ENCODE measurements at regions not wholly inside any gene's neighbourhood (a gene's known extent, or its start where the extent isn't known, plus 50 kb on each side); places are given as distances from the start of the nearest gene placed in this dataset.

GRCh38 chr9:78932849-78933627, 636.1 kb downstream of the PSAT1 start:
- Histone ChIP-seq H3K4me3 (ENCODE audit: low read depth, low read length) (no peak overlapping the region), H3K36me3 (ENCODE audit: control insufficient read depth, insufficient read depth, low read length) (no peaks in the 10 kb centered on the region), H3K27me3 (ENCODE audit: control insufficient read depth, insufficient read depth, low read length) (no peaks in the 10 kb centered on the region)
- ChIA-PET CTCF (no interaction called here), POLR2A (interaction anchor here (1.0 kb wide), 1 partner anchor 639 kb away, joined by 3 read pairs; the partner anchor contains the start of gene TLE4)
- TF ChIP-seq CTCF (IDR thresholded peaks at IDR 0.05; ENCODE audit: insufficient read depth, low read depth, low read length), result no peak
- peak; percentile 33 for DNase-seq (ENCODE audit: low read depth)

GRCh38 chr9:78934880-78935279, 636.9 kb upstream of the TLE4 start:
- H3K4me3 ChIP-seq (ENCODE audit: low read depth, low read length), result no peak overlapping the region
- ChIA-PET POLR2A (no interaction called here), CTCF (no interaction called here)
- H3K27me3 ChIP-seq (ENCODE audit: control insufficient read depth, insufficient read depth, low read length), result no peaks in the 10 kb centered on the region
- no peak for TF ChIP-seq CTCF (IDR thresholded peaks at IDR 0.05; ENCODE audit: insufficient read depth, low read depth, low read length)
- H3K36me3 ChIP-seq (ENCODE audit: control insufficient read depth, insufficient read depth, low read length), result no peaks in the 10 kb centered on the region
- DNase-seq (ENCODE audit: low read depth), result no peak

- Histone ChIP-seq H3K36me3 (ENCODE audit: control insufficient read depth, insufficient read depth, low read length) (no peaks in the 10 kb centered on the region), H3K27me3 (ENCODE audit: control insufficient read depth, insufficient read depth, low read length) (no peaks in the 10 kb centered on the region), H3K4me3 (ENCODE audit: low read depth, low read length) (no peak overlapping the region)
- DNase-seq (ENCODE audit: low read depth), result no peak
- CTCF ChIA-PET, result interaction anchor here (1.3 kb wide), 1 partner anchor 14 kb away, joined by 5 read pairs; no protein-coding TSS in a partner anchor
- POLR2A ChIA-PET, result no interaction called here
- TF ChIP-seq CTCF (IDR thresholded peaks at IDR 0.05; ENCODE audit: insufficient read depth, low read depth, low read length), result no peak
These were observed 632.9 kb upstream of the TLE4 start for GRCh38 chr9:78938821-78939220.

GRCh38 chr9:78939311-78940065, 632.3 kb upstream of the TLE4 start:
- DNase-seq (ENCODE audit: low read depth), result no peak
- TF ChIP-seq CTCF (IDR thresholded peaks at IDR 0.05; ENCODE audit: insufficient read depth, low read depth, low read length), result no peak
- Histone ChIP-seq H3K4me3 (ENCODE audit: low read depth, low read length) (no peak overlapping the region), H3K27me3 (ENCODE audit: control insufficient read depth, insufficient read depth, low read length) (no peaks in the 10 kb centered on the region), H3K36me3 (ENCODE audit: control insufficient read depth, insufficient read depth, low read length) (no peaks in the 10 kb centered on the region)
- POLR2A ChIA-PET, result no interaction called here
- CTCF ChIA-PET, result interaction anchor here (1.3 kb wide), 1 partner anchor 14 kb away, joined by 5 read pairs; no protein-coding TSS in a partner anchor

- Histone ChIP-seq H3K36me3 (ENCODE audit: control insufficient read depth, insufficient read depth, low read length) (no peaks in the 10 kb centered on the region), H3K27me3 (ENCODE audit: control insufficient read depth, insufficient read depth, low read length) (no peaks in the 10 kb centered on the region), H3K4me3 (ENCODE audit: low read depth, low read length) (no peak overlapping the region)
- no peak for TF ChIP-seq CTCF (IDR thresholded peaks at IDR 0.05; ENCODE audit: insufficient read depth, low read depth, low read length)
- ChIA-PET POLR2A (no interaction called here), CTCF (interaction anchor here (1.3 kb wide), 1 partner anchor 13 kb away, joined by 5 read pairs; no protein-coding TSS in a partner anchor)
- DNase-seq (ENCODE audit: low read depth), result no peak
These were observed 631.5 kb upstream of the TLE4 start for GRCh38 chr9:78940121-78940855.

All from BJ (cell line).